ENCODE measurements at regions not wholly inside any gene's neighbourhood (a gene's known extent, or its start where the extent isn't known, plus 50 kb on each side); places are given as distances from the start of the nearest gene placed in this dataset.

DNA sequence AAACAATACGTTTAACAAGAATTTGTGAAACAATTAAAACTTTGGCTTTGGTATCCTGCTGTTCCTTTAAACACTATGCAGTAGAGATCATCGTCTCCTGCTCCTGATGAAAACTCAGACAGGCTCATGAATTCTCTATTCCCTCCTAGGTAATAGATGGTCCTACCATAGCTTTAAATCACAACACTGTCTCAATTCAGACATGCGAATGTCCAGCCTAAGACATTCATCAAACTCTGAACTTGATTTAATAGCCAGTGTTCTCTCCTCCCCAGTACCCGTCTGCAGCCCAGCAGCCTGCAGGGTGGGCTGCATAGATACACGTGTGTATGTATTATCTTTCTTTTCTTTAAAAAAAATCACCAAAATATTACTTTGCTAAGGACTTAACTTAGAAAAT lies 232.8 kb downstream of the TTLL2 start:
- TF ChIP-seq EZH2 (IDR thresholded peaks at IDR 0.05): no peak
- no peak for TF ChIP-seq POLR2A (IDR thresholded peaks at IDR 0.05; ENCODE audit: borderline replicate concordance, extremely low read depth, insufficient read depth, insufficient read length)
- TF ChIP-seq, protein P1, sequence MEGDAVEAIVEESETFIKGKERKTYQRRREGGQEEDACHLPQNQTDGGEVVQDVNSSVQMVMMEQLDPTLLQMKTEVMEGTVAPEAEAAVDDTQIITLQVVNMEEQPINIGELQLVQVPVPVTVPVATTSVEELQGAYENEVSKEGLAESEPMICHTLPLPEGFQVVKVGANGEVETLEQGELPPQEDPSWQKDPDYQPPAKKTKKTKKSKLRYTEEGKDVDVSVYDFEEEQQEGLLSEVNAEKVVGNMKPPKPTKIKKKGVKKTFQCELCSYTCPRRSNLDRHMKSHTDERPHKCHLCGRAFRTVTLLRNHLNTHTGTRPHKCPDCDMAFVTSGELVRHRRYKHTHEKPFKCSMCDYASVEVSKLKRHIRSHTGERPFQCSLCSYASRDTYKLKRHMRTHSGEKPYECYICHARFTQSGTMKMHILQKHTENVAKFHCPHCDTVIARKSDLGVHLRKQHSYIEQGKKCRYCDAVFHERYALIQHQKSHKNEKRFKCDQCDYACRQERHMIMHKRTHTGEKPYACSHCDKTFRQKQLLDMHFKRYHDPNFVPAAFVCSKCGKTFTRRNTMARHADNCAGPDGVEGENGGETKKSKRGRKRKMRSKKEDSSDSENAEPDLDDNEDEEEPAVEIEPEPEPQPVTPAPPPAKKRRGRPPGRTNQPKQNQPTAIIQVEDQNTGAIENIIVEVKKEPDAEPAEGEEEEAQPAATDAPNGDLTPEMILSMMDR (IDR thresholded peaks at IDR 0.05 in 2 of 3, conservative IDR thresholded peaks at IDR 0.05 in 1 of 3; ENCODE audit: borderline replicate concordance in 1 of 3, insufficient read depth in 1 of 3, low read depth in 2 of 3, low read length in 2 of 3): no peak
- no peak for TF ChIP-seq RAD21 (IDR thresholded peaks at IDR 0.05; ENCODE audit: low read depth)
- TF ChIP-seq CBX3 (IDR thresholded peaks at IDR 0.05; ENCODE audit: low read depth): no peak
- TF ChIP-seq ELF1 (IDR thresholded peaks at IDR 0.05; ENCODE audit: borderline replicate concordance, low read depth): no peak
- TF ChIP-seq POLR2AphosphoS5 (IDR thresholded peaks at IDR 0.05; ENCODE audit: low read depth, low read length): no peak
- TF ChIP-seq CEBPB (IDR thresholded peaks at IDR 0.05; ENCODE audit: low read depth): no peak
- no peak for TF ChIP-seq SIN3A (IDR thresholded peaks at IDR 0.05; ENCODE audit: low read depth)
- TF ChIP-seq SP1 (IDR thresholded peaks at IDR 0.05; ENCODE audit: low read depth): no peak
- TF ChIP-seq TCF7L2 (IDR thresholded peaks at IDR 0.05; ENCODE audit: borderline replicate concordance, extremely low read depth, insufficient read depth, insufficient read length): no peak

All from HCT116 (cell line).